CD4-positive, alpha-beta T cell treated with Interleukin-2 at 100 ng/mL for 4 hours (primary cell): ENCODE measurements at regions not wholly inside any gene's neighbourhood (a gene's known extent, or its start where the extent isn't known, plus 50 kb on each side); places are given as distances from the start of the nearest gene placed in this dataset.
A peak's percentile ranks its signal among the peaks of the same experiment; 100 is the strongest.

ENCODE experiments used
- DNase-seq: peaks from one replicate; pipeline ENCODE4 v3.0.0-alpha.2; 2020; ENCODE audit warnings: low spot score

DNA sequence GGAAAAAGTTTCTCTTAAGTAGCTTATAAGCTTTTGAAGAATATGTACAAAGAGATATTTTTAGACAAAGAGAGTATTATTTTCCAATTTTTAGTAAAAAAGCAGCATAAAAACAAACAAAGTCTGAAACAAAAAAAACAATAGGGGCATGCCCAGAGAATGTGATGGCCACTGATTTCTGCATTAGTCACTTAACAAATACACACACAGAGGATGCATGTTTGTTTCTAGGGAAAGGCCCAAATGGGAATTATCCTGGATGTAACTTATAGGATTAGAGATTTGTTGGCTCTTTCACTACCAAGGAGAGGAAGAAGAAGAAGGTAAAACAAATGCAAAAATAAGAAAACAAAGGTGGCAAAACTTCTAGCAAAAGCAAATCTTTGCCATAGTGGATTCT is 95.9 kb upstream of the SCOC start:
- DNase-seq: no peak

DNA sequence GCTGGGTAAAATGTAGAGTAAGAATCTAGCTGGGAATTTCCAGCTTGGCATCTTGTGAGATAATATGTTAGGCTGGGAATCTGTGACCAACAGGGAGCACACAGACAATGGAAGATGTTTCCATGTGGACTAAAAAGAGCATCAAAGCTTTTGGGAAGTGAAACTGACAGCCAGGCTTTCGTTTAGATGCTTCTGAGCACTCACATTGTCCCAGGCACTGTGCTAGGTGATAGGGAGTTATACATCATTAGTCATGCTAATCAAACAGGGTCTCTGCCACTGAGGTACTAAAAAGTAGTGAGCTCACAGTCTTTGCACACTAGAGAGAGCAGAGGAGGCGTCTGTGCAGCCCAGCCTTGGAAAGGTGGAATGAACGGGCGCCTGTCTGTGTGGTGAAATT is 101.9 kb upstream of the SCOC start:
- DNase-seq: no peak

DNA sequence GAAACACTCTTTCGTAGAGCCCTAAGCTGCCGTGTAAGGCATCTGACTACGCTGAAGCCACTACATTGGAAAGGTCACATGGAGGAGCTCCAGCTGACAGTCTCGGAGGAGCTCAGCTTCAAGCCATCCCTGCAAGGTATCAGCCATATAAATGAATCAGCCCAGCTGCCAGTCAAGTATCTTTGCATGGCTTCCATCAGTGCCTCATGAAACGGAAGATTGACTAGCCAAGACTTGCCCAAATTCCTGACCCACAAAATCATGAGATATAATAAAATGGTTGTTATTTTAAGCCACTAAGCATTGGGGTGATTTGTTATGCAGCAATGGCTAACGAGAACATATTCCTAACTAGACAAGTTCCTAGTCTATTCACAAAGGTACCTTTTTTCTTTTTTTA is 104.1 kb upstream of the SCOC start:
- DNase-seq: no peak

DNA sequence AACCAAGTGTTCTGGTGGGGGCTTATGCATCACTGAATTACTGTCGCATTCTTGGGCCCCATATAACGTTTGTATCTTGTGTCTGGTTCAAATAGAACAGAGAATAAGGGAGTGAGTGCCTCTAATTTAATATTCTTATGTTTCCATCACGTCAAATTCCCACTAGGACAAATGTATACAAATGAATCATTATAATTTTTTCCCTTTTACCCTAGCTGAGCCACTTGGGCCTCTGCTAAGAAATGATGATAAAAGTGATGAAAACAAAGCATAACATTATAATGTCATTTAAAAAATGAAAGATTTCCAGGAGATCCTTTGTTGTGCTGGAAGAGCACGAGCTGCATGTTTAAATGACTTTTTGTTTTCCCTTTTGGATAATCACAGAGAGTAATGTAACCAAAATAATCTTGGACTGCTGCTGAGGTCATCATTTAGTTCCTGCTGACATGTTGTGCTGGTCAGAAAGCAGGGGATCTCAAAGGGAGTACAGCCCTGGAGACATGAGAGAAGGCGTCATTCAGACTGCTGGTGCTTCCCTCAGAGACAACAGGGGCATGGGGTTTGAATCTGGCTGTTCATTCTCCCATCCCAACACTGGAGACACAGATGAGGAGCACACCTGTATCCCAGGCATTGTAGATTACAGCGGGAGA is 105.1 kb upstream of the SCOC start:
- DNase-seq: no peak

DNA sequence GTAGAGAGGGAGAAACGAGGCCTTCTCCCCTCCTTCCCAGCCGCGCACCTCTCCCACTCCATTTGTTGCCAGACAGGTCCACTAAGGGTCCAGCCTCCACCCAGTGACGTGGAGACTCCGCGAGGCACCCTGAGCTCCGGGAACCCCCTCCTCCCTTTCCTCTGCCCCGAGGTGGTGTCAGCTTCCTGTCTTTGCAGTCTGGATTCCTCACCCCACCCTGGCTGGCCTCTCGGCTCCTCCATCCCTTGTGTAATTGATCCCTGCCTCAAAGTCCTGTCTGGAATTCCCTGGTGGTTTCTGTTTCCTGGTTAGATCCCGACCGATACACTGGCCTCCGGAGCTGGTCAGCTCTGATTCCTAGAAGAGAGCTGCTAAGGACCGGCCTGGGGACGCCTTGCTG is 105.9 kb upstream of the SCOC start:
- no peak for DNase-seq

DNA sequence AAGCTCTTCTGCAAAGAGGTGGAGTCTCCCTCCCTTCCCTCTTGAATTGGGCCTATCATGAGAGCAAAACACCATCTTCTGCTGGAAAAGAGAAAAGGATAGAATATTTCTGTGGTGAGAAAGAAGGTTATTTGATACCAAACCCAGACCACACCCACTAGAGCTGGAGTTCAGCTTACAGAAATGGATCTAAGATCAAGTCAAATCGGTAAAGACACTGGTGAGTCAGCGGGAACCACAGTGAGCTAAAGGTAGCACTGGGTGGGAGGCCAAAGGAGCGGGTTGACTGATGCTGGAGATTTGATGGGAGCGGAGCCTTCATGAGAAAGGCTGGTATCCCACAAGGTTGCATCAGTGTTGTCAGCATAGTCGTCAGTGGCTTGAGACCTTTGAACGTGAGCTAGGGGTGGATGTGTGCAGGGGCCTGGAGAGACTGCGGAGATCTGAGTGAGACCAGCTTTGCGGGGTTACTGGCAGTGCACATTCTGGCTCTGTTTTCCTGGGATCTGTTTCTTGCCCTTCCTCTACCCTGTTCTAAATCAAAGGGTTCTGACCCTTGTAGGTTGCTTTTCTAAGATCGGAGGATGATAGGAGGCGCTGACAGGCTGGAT is 106.4 kb upstream of the SCOC start:
- no peak for DNase-seq

DNA sequence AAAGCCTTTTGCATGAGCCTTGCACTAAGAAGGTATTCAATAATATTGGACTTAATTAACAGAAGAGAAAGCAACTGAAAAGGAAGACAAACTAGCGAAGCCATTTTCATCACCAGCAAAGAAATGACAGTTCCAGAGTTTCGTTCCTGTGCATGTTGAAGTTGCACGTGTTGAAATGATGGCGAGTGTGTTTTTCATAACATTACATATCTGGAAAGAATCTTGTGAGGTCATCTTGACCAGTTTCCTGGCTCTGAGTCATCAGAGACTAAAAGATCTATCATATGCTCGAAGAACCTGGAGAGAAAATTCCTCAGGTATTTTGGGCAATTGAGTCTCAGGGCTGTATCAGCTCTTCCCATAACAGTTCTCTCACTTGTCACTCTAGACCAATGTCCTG is 106.2 kb upstream of the MAML3 start:
- DNase-seq: no peak

DNA sequence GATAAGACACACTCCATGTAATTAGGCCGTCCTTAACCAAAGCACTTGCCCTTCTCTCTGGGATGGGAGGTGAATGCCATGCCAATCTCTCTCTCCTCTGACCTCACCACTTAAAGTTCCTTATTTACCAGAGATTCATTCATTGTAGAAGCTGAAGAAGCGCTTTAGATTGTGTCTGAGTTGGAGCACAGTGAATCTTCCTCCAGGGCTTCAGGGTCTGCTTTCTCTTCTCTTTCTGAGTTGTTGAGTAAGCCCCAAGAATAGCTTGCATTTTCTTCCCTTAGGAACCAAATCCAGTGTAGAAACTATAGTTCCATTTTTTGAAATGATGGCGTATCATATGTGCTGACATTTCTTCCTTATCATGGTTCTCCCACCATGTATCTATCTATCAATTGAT is 104.5 kb upstream of the MAML3 start:
- no peak for DNase-seq

DNA sequence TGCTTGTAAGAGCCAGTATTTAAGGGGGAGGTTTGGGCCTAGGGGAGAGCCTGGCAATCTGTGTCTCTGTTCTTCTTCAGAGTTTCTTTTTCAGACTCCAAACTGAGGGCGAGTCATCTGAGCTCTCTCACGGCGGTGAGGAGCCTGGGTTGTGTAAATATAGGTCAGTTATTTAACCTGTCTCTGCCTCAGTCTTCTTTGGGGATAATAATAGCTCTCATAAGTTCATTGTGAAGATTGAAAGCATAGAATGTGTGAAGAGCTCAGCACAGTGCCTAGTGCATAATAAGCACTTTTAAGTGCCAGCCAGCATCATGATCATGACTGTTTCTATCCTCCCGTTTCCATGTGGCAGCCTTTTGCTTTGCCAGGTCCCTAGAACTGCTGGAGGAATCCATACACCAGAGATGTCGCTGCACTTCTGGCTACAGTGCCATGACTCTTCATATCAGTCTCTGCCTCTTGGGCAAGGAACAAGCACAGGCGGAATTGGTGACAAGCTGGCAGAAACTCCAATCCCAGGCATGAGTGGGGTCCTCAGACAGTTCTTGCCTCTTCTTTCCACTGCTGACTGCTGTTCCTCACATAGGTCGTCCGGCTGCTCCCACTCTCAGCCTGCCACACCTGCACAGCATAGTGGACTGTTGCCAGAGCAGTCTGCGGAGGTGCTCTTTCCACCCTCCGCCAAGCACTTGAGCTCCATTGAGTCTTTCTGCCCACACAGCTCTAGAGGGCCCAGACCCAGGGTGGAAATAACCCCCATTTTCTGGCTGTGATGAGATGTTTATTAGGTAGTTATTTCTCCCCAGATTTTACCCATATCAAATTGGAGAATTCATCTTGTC is 103.7 kb upstream of the MAML3 start:
- DNase-seq: no peak

DNA sequence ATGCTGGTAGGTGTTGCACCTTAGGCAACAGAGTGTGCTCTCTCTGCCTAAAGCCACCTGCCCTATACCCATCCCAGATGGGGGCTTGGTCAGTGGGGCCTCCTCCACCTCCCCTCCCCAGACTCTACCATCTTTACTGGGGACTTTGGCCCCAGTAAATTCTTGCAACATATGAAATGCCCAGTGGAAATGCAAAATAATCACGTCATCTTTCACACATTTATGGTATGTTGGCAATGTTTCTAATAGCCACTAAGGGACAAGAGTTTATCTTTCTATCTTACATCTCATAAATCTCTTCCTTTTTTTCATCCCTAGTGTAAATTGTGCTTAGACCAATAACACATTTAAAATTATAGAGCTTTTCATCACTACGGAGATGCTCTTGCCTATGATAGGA is 103.0 kb upstream of the MAML3 start:
- no peak for DNase-seq

DNA sequence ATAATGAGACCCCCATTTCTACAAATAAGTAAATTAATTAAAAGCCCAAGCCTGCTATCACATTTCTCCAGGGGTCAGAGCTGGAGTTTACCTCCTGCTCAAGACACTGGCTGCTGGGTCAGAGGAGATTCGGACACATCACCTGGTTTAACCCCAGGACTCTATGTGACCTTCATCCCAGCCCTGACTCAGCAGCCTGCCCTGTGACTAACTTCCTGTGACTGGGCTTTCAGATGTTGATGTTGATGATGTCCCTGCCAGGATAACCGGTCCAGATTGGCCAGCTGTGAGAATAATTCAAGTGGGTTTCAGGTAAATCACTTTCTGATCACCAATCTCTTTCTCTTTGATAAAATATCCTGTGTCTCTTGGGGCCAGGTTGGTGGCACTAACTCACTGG is 102.4 kb upstream of the MAML3 start:
- DNase-seq: no peak

DNA sequence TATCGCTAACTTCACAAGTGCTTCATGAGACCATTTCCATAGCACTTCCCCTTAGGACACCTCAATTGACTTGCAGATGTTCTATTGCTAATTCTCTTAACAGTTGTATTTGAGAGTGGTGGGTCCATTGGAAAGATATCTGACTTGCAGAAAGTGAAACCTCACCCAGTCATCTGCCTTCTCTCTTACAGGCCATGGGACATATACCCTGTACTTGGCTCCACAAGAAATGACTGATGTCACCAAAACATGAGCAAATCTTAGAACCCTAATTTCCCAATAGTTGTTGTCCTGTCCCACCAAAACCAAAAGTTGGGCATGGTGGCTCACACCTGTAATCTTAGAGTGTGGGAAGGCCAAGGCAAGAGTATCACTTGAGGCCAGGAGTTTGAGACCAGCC is 101.9 kb upstream of the MAML3 start:
- DNase-seq: no peak

DNA sequence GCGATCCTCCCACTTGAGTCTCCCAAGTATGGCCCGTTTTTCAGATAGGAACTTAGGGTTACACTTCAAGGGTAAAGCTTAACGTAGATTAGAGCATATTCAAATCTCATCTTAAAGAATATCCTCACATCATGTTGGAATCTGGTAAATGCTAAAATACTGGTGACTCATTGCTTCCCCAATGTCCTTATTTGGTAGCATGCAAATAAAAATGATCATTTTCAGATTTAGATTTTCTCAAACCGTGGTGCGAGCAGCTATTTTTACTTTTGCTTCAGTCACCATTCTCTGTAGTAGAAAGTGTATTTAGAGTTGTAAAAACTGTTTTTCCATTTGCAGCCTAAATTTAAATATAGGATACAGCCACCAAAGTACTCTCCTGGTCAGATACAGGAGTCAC is 101.5 kb upstream of the MAML3 start:
- DNase-seq: no peak

DNA sequence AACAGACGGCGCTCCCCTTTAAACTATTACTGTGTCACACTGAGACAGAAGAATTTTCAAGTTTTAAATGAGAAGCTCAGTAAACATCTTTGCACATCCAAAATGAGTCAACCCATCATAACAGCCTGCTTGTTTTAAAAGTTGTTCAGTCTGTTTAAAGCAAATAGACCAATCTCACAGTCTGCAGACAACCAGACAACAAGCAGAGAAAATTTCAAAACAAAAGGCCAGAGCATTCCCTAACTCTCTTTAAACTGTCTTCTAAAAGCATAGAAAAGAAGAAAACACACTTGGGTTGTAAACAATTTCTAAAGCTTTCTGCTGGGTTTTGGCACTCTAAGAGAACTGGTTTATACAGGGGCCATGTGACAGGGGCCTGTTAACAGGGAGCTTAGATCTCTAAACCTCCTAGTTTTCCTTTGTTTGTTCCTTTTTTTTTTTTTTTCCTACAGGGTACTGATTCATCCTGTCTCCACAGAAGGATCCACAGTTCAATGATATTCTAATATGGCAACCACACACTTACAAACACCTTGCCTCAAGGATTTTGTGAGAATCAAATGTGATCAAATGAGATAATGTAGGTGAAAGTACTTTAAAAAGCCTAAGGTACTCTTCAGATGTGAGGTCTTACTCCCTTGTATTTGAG is 100.8 kb upstream of the MAML3 start:
- no peak for DNase-seq

DNA sequence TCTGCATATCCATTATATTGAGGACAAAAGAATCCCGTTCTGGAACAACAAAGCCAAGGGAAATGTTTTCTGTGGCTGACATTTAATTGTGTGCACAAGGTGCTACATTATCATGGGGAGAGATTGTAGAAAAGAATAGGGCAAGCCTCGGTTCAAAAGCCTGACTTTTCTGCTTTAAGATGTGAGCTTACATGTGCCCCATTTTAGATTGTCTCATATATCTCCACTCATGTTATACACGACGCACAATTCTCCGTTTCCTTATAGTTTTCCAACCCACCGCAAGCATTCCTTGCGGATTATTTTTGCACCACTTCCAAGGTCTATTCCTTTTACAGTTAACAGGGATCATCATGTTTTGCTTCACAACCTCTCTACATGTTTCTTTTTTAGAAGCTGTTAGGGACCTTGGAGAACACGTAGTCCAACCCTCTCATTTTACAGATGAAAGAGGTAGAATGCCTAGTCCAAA is 99.6 kb upstream of the MAML3 start:
- DNase-seq: no peak

DNA sequence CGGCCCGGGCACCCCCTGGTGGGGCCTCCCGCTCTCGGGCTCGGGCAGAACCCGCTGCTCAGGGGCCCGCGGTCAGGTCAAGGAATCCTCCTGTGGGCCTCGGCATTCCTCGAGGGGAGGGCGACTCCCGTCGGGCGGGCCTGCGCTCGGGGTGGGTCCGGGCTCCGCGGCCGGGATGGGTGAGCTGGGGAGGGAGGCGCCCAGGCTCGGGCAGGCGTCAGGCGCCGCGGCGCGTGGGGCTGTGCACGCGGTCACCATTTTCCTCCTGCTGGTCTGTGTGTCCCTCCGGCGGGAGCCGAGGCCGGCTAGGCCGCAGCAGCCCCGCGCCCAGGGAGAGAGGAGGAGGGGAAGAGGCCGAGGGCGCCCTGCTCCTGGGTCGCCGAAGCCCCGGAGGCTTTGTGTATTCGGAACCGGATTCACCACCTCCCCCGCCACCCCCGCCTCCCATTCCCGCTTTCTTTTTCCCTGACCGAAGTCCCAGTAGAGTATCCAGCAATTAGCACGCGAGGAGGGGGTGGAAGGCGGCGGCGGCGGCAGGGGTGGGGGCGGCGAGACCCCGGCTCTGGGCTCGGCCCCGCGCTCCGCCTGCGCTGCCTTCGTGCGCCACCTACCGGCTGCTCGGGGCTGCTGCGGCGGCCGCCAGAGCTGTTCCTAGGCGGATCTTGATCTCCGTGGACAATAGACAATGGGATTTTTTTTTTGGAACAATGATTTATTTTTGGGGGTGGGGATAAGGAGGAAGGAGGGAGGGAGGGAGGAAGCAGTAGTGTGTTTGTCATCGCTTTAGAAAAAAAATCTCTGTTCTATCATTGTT is 99.0 kb upstream of the MAML3 start:
- DNase-seq: peak; percentile 47

DNA sequence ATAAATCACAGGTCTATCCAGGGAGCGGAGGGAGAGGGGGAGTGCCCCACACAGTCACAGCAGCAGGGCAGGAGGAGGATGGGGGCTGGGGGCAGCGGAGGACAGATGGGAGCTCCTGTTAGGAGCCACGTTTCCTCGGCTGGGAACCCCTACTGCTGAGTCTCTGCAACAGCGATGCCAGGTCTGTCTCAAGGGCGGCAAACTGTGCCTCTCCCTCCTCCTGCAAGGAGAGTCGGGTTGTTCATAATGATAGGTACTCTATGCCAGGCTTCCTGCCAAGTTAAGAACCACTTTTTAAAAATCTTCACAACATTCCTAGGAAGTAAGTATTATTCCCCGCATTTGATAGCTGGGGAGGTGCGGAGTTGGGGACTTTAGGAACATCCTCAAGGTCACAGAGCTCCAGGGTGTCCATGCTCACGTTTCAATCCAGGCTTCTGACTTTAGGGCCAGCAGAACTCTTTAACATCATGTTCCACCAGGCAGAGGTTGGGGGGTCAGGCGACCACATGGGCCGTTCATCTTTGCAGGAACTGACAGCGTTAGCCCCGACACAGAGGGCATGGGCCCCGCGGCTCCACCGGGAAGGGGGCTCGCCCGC is 98.3 kb upstream of the MAML3 start:
- DNase-seq: no peak

DNA sequence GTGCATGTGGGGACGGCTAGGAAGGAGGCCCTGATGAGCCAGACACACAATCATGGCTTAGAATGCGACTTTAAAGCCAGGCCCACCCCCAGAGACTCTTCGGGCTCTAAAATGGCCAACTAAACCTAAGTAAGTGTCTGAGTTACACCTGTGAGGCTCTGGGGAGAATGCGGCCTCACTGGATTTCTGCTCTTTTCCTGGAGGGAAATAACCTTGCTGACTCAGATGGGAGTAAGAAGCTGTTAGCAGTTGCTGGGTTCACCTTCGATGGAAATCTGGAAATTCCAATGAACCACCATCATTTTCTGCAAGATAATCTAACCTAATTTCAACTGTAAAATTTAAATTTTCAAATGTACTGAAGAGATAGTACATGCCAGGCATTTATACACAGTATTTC is 97.6 kb upstream of the MAML3 start:
- no peak for DNase-seq

DNA sequence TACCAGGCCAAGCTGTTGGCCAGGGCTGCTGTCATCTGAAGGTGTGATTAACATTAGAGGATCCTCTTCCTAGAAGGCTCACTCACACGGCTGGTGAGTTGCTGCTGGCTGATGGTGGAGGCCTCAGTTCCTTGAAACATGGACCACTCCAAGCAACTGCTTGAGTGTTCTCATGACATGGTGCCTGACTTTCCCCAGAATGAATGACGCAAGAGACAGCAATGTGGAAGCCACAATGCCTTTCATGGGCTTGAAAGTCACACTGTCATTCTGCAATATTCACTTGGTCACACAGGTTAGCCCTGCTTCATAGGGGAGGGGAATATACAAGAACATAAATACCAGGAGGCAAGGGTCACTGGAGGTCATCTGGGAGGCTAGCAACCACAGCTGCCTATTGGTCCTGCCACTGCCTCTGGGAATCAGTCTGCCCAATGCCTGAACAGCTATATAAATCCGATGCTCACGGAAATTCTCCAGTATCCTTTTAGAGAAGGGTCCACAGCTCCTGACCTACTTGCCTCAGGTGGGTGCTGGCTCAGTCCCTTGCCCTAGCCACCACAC is 97.1 kb upstream of the MAML3 start:
- DNase-seq: no peak

DNA sequence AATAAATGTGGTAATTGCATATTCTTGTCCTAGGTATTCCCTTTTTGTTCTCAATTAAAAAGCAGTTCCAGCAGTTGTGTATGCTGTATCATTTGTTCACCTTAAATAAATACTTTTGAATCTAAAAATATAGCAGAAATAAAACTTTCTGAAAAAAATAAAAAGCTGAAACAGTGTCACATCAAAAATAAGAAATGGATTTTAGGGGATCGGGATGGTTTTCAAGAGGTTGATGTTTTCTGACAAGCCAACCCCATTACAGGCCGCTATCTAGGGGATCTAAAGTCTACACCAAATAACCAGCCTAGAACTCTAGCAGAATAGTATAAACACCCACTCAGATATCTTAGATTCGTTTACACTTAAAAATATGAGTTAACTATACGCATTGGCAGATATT is 95.4 kb upstream of the MAML3 start:
- DNase-seq: peak; percentile 11

DNA sequence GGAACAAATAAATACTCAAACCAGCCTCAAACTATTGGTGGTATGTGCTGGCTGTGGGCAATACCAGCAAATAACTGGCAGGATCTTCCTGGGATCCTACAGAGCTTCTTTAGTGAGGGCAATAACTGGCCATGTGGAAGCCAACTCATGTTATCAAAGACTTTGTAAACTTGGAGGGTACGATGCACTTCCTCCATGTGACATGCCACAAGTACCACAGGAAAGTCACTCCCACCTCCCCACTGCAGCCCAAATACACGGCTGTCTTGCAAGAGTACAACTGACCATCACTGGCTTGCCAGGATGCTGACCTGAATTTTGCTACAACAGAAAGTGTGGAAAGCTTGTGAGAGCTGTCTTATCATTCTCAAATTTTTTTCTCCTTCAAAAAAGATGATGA is 93.3 kb upstream of the MAML3 start:
- DNase-seq: no peak
